ENCODE measurements at regions not wholly inside any gene's neighbourhood (a gene's known extent, or its start where the extent isn't known, plus 50 kb on each side); places are given as distances from the start of the nearest gene placed in this dataset.

- TF ChIP-seq CTCF (conservative IDR thresholded peaks at IDR 0.05; ENCODE audit: low read depth, low read length) (no peak), EZH2 (IDR thresholded peaks at IDR 0.05; ENCODE audit: borderline replicate concordance, low read depth, low read length, poor library complexity, severe bottlenecking) (no peak)
These were observed 390.1 kb upstream of the CITED2 start for GRCh38 chr6:139764498-139764986.

All from A673 (cell line).